ENCODE measurements at regions not wholly inside any gene's neighbourhood (a gene's known extent, or its start where the extent isn't known, plus 50 kb on each side); places are given as distances from the start of the nearest gene placed in this dataset.

DNA sequence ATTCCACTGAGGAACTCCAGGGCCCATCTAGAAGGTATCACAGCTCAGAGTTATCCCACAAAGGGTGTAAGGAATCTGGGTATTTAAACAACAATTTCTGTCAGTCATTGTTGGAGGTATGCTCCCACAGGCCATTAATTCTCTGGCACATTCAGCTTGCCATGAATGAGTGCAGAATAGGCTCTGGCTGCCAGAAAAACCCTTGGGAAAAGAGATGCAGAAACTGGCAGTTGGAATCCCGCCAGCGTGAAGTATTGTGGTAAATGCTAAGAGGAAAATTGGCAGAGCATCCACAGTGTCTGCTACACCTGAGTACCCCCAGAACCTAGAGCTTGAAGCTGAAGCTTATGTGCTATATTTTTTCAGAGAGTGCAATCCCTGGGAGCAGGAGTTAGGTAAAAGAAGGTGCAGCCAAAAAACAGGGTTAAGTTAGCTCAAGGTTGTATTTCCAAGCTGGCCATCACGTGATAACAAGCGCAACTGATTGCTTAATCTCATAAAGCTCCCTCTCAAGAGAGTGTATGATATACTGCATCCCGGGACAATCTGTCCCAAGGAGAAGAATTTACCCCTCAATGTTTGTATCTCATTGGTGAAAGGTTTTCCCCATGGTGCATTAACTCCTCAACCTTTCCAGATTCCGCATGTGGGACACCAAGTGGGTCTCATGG is 94.2 kb upstream of the ACP3 start:
- no peak for DNase-seq (ENCODE audit: low read depth, low spot score)
- H3K4me3 ChIP-seq (ENCODE audit: low read depth, low read length) = no peak overlapping the region
- no peak for TF ChIP-seq CTCF (IDR thresholded peaks at IDR 0.05; ENCODE audit: insufficient read depth, low read length, missing control alignments)
- ChIA-PET CTCF (interaction anchor here (1.6 to 2.5 kb wide), 2 partner anchors 12 to 119 kb away, joined by 6 to 8 read pairs; no protein-coding TSS in a partner anchor), POLR2A (no interaction called here)

DNA sequence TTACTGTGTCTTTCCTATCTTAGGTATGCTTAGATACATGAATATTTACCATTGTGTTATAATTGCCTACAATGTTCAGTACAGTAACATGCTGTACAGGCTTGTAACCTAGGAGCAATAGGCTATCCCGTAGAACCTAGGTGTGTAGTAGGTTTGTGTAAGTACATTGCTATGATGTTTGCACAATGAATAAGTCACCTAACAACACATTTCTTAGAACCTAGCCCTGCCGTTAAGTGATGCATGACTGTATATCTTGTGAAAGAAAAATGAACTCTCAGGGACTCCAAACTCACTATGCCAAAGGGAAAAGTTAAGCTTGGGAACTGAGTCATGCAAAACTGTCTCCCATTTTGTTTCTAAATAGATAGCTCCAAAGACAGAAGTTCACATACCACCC is 91.5 kb upstream of the ACP3 start:
- ChIA-PET CTCF (no interaction called here), POLR2A (no interaction called here)
- DNase-seq (ENCODE audit: low read depth, low spot score) = no peak
- no peak overlapping the region for H3K4me3 ChIP-seq (ENCODE audit: low read depth, low read length)
- no peak for TF ChIP-seq CTCF (IDR thresholded peaks at IDR 0.05; ENCODE audit: insufficient read depth, low read length, missing control alignments)

DNA sequence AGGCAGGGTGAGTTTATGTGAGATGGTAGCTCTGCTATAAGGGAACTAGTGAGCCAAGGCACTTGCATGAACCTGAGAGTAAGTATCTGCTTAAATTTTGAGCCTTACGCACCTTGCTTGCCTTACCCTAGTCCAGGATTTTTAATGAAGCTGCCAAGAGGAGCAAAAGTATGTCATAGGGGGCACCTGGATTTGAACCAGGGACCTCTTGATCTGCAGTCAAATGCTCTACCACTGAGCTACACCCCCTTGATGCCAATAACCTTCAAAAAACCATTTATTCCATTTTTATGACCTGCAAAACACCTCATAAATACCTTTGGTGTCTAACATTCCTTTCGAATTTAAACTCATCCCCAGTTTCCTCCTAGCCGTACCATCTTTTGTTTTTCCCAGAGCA is 88.3 kb upstream of the ACP3 start:
- no peak overlapping the region for H3K4me3 ChIP-seq (ENCODE audit: low read depth, low read length)
- ChIA-PET CTCF (interaction anchor here (1.6 kb wide), 1 partner anchor 194 kb away, joined by 3 read pairs; the partner anchor contains the start of gene CPNE4), POLR2A (no interaction called here)
- no peak for DNase-seq (ENCODE audit: low read depth, low spot score)
- TF ChIP-seq CTCF (IDR thresholded peaks at IDR 0.05; ENCODE audit: insufficient read depth, low read length, missing control alignments) = no peak

DNA sequence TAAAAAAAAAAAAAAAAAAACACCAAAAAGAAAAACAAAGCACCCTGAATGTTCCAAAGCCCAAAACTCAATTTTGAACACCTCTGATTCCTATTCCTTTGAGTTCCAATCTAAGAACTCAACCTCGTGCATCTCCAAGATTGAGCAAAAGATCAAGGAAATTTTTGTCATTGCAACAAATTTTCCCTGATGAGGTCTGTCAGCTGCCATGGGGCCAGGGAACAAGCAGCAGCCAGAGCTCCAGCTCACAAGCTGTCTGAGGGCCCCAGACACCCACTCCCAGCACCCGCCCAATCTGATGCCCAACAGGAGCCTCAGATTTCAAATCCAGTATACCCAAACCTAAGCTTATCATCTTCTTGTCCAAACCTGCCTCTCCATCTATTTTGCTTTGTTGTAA is 87.6 kb upstream of the ACP3 start:
- CTCF ChIA-PET = interaction anchor here (1.6 kb wide), 1 partner anchor 195 kb away, joined by 3 read pairs; the partner anchor contains the start of gene CPNE4
- H3K4me3 ChIP-seq (ENCODE audit: low read depth, low read length) = no peak overlapping the region
- no peak for TF ChIP-seq CTCF (IDR thresholded peaks at IDR 0.05; ENCODE audit: insufficient read depth, low read length, missing control alignments)
- DNase-seq (ENCODE audit: low read depth, low spot score) = no peak
- POLR2A ChIA-PET = no interaction called here

DNA sequence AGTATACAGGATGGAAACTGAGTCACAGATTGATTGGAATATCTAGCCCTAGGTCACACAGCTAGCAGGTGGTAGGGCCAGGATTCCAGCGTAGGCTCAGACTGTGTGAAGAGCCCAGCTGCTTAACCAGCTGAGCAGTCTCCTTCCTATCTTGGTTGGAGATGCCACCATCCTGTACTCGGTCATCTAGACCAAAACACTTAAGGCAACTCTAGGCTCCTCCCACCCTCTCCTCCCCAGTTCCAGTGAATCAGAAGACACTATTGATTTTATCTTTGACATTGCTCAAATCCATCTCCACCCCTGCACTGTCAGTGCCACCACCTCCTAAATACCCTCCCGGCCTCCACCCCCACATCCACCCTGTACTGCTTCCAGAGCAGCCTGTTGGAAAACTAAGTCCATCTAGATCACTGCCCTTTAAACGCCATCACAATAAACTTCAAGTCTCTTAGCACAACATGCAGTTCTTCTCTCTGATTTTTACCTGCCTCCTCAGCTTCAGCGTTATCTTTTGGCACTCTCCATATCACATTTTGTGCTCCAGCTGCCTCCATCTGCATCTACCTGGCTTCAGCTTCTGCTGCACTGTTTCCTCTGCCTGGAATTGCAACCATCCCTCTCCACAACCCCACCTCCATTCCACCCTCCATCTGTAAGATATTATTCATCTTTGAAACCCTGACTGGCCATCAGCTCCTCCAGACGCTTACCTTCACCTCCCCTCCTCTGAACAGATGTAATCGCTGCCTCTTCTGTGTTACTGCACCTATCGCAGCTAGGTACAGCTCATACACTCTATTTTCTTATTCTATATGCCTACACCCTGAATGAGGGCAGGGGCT is 86.8 kb upstream of the ACP3 start:
- no peak overlapping the region for H3K4me3 ChIP-seq (ENCODE audit: low read depth, low read length)
- no peak for DNase-seq (ENCODE audit: low read depth, low spot score)
- ChIA-PET POLR2A (no interaction called here), CTCF (interaction anchor here (1.6 kb wide), 1 partner anchor 195 kb away, joined by 3 read pairs; the partner anchor contains the start of gene CPNE4)
- no peak for TF ChIP-seq CTCF (IDR thresholded peaks at IDR 0.05; ENCODE audit: insufficient read depth, low read length, missing control alignments)

GRCh38 chr3:132231633-132232032 is 85.6 kb upstream of the ACP3 start:
- TF ChIP-seq CTCF (IDR thresholded peaks at IDR 0.05; ENCODE audit: insufficient read depth, low read length, missing control alignments) = no peak
- H3K4me3 ChIP-seq (ENCODE audit: low read depth, low read length) = no peak overlapping the region
- peak; percentile 38 for DNase-seq (ENCODE audit: low read depth, low spot score)
- ChIA-PET POLR2A (no interaction called here), CTCF (interaction anchor here (1.2 kb wide), 1 partner anchor 111 kb away, joined by 4 read pairs; no protein-coding TSS in a partner anchor)

Measured in AG04449 (cell line).